RWPE1 (cell line): ENCODE measurements at regions not wholly inside any gene's neighbourhood (a gene's known extent, or its start where the extent isn't known, plus 50 kb on each side); places are given as distances from the start of the nearest gene placed in this dataset.

Source experiments
- CTCF ChIA-PET: fragments of 350-600 bp; sonication (Branson Sonifier 250); formaldehyde crosslinking; extraction: SDS; loops from one replicate; lab custom pipeline; 2021; lab: Yijun Ruan, JAX
- POLR2A ChIA-PET: fragments of 400-600 bp; formaldehyde crosslinking; extraction: SDS; loops from one replicate; lab custom pipeline; 2020; ENCODE audit warnings: antibody characterized with exemption; ENCODE audit not compliant: low non-redundant PET; lab: Yijun Ruan, JAX
- DNase-seq: peaks from one replicate; pipeline ENCODE4 v3.0.0; 2012; ENCODE audit warnings: low spot score
- H3K27ac ChIP-seq: fragments of 450-650 bp; 2 replicates; pipeline ENCODE4 v1.5.1; 2017
- CTCF ChIP-seq: fragments of 450-650 bp; conservative IDR thresholded peaks from 2 replicates; pipeline ENCODE4 v1.5.1; 2017; ENCODE audit warnings: low read depth, mild to moderate bottlenecking

DNA sequence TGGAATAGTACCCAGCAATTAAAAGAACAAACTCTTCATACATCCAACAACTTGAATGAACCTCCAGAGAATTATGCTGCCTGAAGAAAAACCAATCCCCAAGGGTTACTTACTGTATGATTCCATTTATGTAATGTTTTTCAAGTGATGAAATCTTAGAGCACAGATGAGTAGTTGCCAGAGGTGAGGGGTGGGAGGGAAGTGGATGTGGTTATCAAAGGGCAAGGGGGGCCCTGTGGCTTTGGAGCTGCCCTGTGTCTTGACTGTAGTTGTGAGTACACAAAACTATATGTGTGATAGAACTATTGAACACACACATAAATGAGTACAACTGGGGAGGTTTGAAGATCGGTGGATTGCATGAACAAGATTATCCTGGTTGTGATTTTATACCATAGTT is 115.8 kb upstream of the SLC25A48 start:
- POLR2A ChIA-PET = no interaction called here
- CTCF ChIA-PET = interaction anchor here (0.7 kb wide), 1 partner anchor 184 kb away, joined by 3 read pairs; no protein-coding TSS in a partner anchor
- H3K27ac ChIP-seq = no peak overlapping the region
- no peak for TF ChIP-seq CTCF
- DNase-seq = no peak

GRCh38 chr5:135718151-135718550 is 116.3 kb upstream of the SLC25A48 start:
- POLR2A ChIA-PET = no interaction called here
- DNase-seq = peak; percentile 80

DNA sequence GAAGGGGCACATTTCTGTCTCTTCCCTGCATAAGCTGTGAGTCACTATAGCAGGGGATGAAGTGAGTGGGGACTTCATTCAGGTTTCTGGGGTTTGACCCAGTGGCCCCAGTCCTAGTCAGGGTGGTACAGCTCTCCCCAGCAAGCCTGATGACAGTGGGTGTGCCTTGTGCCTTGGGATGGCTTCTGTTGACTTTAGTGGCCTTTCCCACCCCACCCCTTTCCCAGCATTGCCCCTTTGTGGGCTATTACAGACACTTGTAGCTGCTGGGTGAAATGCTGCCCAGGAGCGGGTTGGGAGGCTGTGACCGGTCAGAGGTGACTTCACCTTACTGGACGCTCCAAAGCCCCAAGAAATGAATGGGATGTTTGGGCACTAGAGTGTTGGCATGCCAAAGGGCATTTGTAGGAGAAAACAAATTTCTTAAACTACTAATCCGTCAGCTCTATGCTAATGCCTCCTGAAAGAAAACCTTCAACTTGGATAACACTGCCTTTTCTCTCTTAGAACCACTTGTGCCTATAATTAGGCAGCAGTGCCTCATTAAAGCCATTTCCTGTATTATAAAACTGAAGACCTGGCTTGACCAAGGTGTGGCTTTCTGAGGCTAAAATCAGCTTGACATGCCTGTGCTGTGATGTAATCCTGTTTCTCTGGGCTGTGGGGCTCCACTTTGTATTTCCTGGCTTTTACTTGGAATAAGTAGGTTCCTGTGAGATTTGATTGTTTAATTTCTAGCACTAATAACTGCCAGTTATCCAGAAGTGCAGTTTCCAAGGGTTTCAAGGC is 119.0 kb upstream of the SLC25A48 start:
- no peak overlapping the region for H3K27ac ChIP-seq
- TF ChIP-seq CTCF = no peak
- ChIA-PET CTCF (interaction anchor here (1.8 kb wide), 1 partner anchor 149 kb away, joined by 4 read pairs; no protein-coding TSS in a partner anchor), POLR2A (no interaction called here)
- DNase-seq = peak; percentile 48

More at GRCh38 chr5:135718151-135718550, 116.3 kb upstream of the SLC25A48 start:
- CTCF ChIA-PET = interaction anchor here (0.7 kb wide), 1 partner anchor 183 kb away, joined by 3 read pairs; no protein-coding TSS in a partner anchor
- no peak overlapping the region for H3K27ac ChIP-seq
- TF ChIP-seq CTCF = no peak

DNA sequence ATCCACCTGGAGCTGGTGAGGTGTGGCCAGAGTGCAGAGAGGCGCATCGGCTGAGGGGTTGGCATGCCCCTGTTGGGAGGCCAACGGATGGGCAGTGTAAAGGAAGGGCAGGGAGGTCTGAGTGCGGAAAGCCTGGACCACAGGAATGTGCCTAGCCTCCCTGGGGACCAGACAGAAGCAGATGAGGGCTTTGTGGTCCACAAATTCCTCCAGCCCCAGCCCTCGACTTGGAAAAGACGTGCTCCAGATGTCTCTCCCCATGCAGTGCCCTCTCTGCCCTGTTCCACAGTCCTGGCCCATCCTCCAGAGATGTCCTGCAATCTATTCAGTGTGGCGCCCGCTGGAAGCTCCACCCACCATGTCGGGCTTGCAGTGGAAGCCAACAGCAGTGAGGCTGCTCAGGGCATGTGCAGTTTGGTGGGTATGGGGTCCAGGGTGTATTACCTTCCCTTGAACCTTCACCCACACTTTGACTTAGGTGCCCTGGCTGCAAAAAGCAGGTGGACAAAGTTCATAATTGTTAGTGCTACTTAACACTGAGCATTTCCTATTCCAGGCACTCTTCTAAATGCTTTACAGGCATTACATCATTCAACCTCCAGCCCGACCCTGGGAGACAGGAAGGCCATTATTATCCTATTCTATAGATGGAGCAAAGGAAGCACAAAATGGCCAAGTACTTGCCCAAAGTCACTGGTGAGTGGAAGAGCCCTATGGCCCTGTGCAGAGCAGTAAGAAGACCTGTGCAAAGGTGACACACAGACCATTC is 120.2 kb upstream of the SLC25A48 start:
- H3K27ac ChIP-seq = no peak overlapping the region
- no peak for DNase-seq
- no peak for TF ChIP-seq CTCF
- ChIA-PET CTCF (no interaction called here), POLR2A (no interaction called here)

- no peak for TF ChIP-seq CTCF
- POLR2A ChIA-PET = no interaction called here
- DNase-seq = no peak
- no peak overlapping the region for H3K27ac ChIP-seq
- CTCF ChIA-PET = interaction anchor here (0.6 to 1.0 kb wide), 3 partner anchors 16 to 147 kb away, joined by 3 to 5 read pairs (median 3); no protein-coding TSS in a partner anchor
Measured at GRCh38 chr5:135713161-135713915, 121.1 kb upstream of the SLC25A48 start.

- ChIA-PET POLR2A (no interaction called here), CTCF (no interaction called here)
- no peak for DNase-seq
- no peak overlapping the region for H3K27ac ChIP-seq
- TF ChIP-seq CTCF = no peak
Measured at GRCh38 chr5:135711911-135712310, 122.6 kb upstream of the SLC25A48 start.
